Body of pancreas (tissue), 4 donors: ENCODE measurements at regions not wholly inside any gene's neighbourhood (a gene's known extent, or its start where the extent isn't known, plus 50 kb on each side); places are given as distances from the start of the nearest gene placed in this dataset.

Experiments
- CTCF ChIP-seq, 7 experiments: fragments of 450-650 bp in 4 of 7; fragments of 200-600 bp in 3 of 7; sonication (generic) in 3 of 7; IDR thresholded peaks; one replicate each; pipeline ENCODE4 v1.5.1; 2016 to 2019; ENCODE audit warnings: antibody characterized with exemption in 7 of 7
- POLR2A ChIP-seq, 3 donors: fragments of 450-650 bp; IDR thresholded peaks; one replicate each; pipeline ENCODE4 v1.6.1; 2016; ENCODE audit warnings: antibody characterized with exemption in 3 of 3, mild to moderate bottlenecking in 2 of 3

GRCh38 chr3:177795859-177796258, 598.6 kb upstream of the TBL1XR1 start:
- no peak for TF ChIP-seq CTCF (IDR thresholded peaks at IDR 0.05)
- TF ChIP-seq POLR2A (IDR thresholded peaks at IDR 0.05) = no peak
